Esophagus squamous epithelium (tissue), 5 donors: ENCODE measurements at regions not wholly inside any gene's neighbourhood (a gene's known extent, or its start where the extent isn't known, plus 50 kb on each side); places are given as distances from the start of the nearest gene placed in this dataset.
"Not testable (repeated sequence)": the region's sequence is repeated elsewhere in the genome, so short reads cannot be mapped to it uniquely, and the experiment has no call there.

ENCODE experiments used
- DNase-seq: peaks from one replicate; lab custom pipeline; 2025; lab: John Stamatoyannopoulos, UW
- H3K27ac ChIP-seq, 4 donors: fragments of 200-600 bp; sonication (generic); one replicate each; pipeline ENCODE4 v1.5.1; 2016 to 2019; ENCODE audit warnings: mild to moderate bottlenecking in 1 of 4
- H3K27me3 ChIP-seq, 4 donors: fragments of 200-600 bp; sonication (generic); 1 replicate in 3 of 4; 2 replicates in 1 of 4; pipeline versions ENCODE4 v1.5.1 to v1.6.0; 2017 to 2021; ENCODE audit warnings: antibody characterized with exemption in 1 of 4
- H3K36me3 ChIP-seq, 3 donors: fragments of 200-600 bp; sonication (generic); one replicate each; pipeline ENCODE4 v1.5.1; 2016 to 2019
- H3K4me1 ChIP-seq, 3 donors: fragments of 200-600 bp; sonication (generic); one replicate each; pipeline ENCODE4 v1.5.1; 2017 to 2019
- H3K4me3 ChIP-seq, 4 donors: fragments of 200-600 bp; sonication (generic); 1 replicate in 3 of 4; 2 replicates in 1 of 4; pipeline ENCODE4 v1.5.1; 2016 to 2019; ENCODE audit warnings: mild to moderate bottlenecking in 2 of 4, moderate library complexity in 1 of 4
- H3K9me3 ChIP-seq, 3 donors: fragments of 200-600 bp; sonication (generic); one replicate each; pipeline ENCODE4 v1.5.1; 2016 to 2019
- CTCF ChIP-seq, 6 experiments: fragments of 450-650 bp in 4 of 6; fragments of 200-600 bp in 2 of 6; sonication (generic) in 2 of 6; IDR thresholded peaks; one replicate each; pipeline ENCODE4 v1.5.1; 2016 to 2019; ENCODE audit warnings: antibody characterized with exemption in 6 of 6, mild to moderate bottlenecking in 4 of 6, moderate library complexity in 4 of 6
- POLR2A ChIP-seq, 4 donors: fragments of 450-650 bp; IDR thresholded peaks; one replicate each; pipeline ENCODE4 v1.6.1; 2017; ENCODE audit warnings: antibody characterized with exemption in 4 of 4, mild to moderate bottlenecking in 4 of 4, moderate library complexity in 3 of 4
- WGBS, 2 donors: methylation state at CpG; one replicate each; pipeline ENCODE4 v1.1.5; 2018; 5-methylcytosine and 5-hydroxymethylcytosine counted together
- intact Hi-C: fragments of 100-400 bp; cut with DNase I; formaldehyde crosslinking; loops from one replicate; pipeline ENCODE4 v1.15.0; 2022
- donor health status: DM: yes; HTN: yes; CAD: no.

DNA sequence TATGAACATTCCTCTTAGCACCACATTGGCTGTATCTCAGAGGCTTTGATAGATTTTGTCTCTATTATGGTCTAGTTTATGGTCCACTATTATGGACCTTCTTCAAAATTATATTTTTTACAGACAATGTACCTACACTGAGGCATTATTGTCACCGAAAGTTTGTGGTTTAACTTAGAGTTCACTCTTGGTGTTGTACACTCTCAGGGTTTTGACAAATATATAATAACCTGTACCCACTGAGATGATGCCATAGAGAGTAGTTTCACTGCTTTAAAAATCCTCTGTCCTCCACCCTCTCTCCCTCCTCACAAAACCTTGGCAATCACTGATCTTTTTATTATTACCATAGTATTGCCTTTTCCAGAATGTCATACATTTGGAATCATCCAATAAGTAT is 528.2 kb downstream of the SLC6A15 start:
- H3K36me3 ChIP-seq, result no peaks in the 10 kb centered on the region
- no peak overlapping the region for H3K27ac ChIP-seq
- no peaks in the 10 kb centered on the region for H3K27me3 ChIP-seq
- WGBS, 2 donors, result 89 to 100% methylated on average over 1 of the region's 1 CpG
- intact Hi-C loops, result no loop called here
- TF ChIP-seq POLR2A (IDR thresholded peaks at IDR 0.05) (no peak), CTCF (IDR thresholded peaks at IDR 0.05) (no peak)
- no peaks in the 10 kb centered on the region for H3K4me1 ChIP-seq
- DNase-seq, result no peak
- no peaks in the 10 kb centered on the region for H3K9me3 ChIP-seq
- no peak overlapping the region for H3K4me3 ChIP-seq

DNA sequence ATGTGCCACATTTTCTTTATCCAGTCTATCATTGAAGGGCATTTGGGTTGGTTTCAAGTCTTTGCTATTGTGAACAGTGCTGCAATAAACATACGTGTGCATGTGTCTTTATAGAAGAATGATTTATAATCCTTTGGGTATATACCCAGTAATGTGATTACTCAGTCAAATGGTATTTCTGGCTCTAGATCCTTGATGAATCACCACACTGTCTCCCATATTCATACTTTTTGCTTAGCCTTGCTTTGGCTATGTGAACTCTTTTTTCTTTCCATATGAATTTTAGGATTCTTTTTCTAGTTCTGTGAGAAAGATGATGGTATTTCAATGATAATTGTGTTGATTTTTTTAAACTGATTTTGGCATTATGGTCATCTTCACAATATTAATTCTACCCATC is 530.1 kb downstream of the SLC6A15 start:
- DNase-seq, H3K36me3 ChIP-seq, H3K9me3 ChIP-seq, H3K4me3 ChIP-seq, H3K27me3 ChIP-seq, intact Hi-C loops, H3K4me1 ChIP-seq, H3K27ac ChIP-seq: not testable (repeated sequence)
- WGBS, 2 donors, result 13 to 27% methylated on average over 1 of the region's 1 CpG

DNA sequence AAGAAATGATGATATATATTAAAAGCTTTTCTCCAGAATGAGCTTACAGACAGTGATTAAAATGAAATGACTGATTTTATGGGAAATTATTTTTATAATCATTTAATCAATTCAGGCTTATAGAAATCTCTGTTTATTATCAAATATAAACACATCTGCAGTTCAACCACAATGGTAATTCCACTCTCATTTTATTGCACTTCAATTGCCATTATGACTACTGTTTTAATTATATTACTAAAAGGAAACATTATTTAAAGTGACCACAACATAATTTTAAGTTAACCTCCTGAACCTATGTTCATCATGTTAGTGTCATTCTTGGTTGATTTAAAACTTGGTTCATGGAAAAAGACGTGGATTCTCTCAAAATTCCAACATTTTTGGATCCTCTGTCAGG is 536.3 kb downstream of the SLC6A15 start:
- H3K27me3 ChIP-seq, result no peaks in the 10 kb centered on the region
- intact Hi-C loops, result no loop called here
- no peaks in the 10 kb centered on the region for H3K4me1 ChIP-seq
- no peaks in the 10 kb centered on the region for H3K9me3 ChIP-seq
- no peaks in the 10 kb centered on the region for H3K36me3 ChIP-seq
- TF ChIP-seq POLR2A (IDR thresholded peaks at IDR 0.05) (no peak), CTCF (IDR thresholded peaks at IDR 0.05) (no peak)
- DNase-seq, result no peak
- 57 to 71% methylated on average over 1 of the region's 1 CpG for WGBS, 2 donors
- H3K4me3 ChIP-seq, result no peak overlapping the region
- no peak overlapping the region for H3K27ac ChIP-seq

DNA sequence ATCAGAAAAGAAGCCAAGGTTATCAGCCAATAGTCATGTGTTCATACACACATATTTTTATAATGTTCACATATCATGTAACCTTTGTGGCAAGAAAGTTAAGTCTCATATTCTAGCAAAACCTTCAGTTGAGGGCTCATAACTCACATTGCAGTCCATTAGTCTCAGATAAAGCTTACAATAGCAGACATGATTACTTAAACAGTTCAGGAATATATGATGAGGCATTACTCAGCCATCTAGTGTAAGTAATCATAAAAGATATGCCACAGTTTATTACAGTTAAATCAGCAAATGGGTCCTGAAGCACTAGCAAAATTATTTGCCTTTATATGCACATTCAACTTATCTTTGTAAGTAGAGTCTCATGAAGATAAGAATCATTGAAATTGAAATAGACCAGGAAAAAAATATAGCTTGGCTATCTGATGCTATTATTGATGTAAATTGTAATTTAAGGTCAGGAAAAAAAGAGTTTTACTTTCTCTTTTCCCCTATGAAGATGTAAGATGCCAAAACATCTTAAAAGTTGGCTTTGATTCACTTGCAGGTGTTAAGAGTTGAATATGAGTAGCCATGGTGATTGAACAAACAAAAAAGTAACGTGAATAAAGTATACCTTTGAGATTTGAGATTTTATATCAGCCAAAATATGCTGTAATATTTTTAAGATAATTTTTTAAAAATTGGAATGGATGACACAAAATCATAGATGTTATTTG is 537.0 kb downstream of the SLC6A15 start:
- Histone ChIP-seq H3K36me3 (no peaks in the 10 kb centered on the region), H3K27ac (no peak overlapping the region), H3K4me1 (no peaks in the 10 kb centered on the region), H3K4me3 (no peak overlapping the region), H3K9me3 (no peaks in the 10 kb centered on the region), H3K27me3 (no peaks in the 10 kb centered on the region)
- 21 to 34% methylated on average over 1 of the region's 1 CpG for WGBS, 2 donors
- no peak for DNase-seq
- TF ChIP-seq CTCF (IDR thresholded peaks at IDR 0.05) (no peak), POLR2A (IDR thresholded peaks at IDR 0.05) (no peak)
- intact Hi-C loops, result no loop called here

GRCh38 chr12:84362552-84362897 is 550.1 kb downstream of the SLC6A15 start:
- no peak overlapping the region for H3K4me3 ChIP-seq
- no peaks in the 10 kb centered on the region for H3K9me3 ChIP-seq
- H3K27ac ChIP-seq, result no peak overlapping the region
- 100% methylated on average over 1 of the region's 7 CpGs; no CpG with 5 or more reads in 1 of the 2 donors for WGBS, 2 donors
- intact Hi-C loops, result no loop called here
- no peak for DNase-seq
- no peaks in the 10 kb centered on the region for H3K36me3 ChIP-seq
- H3K4me1 ChIP-seq, result no peaks in the 10 kb centered on the region
- H3K27me3 ChIP-seq, result no peaks in the 10 kb centered on the region
- TF ChIP-seq POLR2A (IDR thresholded peaks at IDR 0.05) (no peak), CTCF (IDR thresholded peaks at IDR 0.05) (no peak)
